HG03342 (cell line): ENCODE measurements at regions not wholly inside any gene's neighbourhood (a gene's known extent, or its start where the extent isn't known, plus 50 kb on each side); places are given as distances from the start of the nearest gene placed in this dataset.

ENCODE experiments used
- ATAC-seq: cut with Tn5 transposase; IDR thresholded peaks from one replicate; pipeline ENCODE4 v1.9.1; 2021; ENCODE audit warnings: mild to moderate bottlenecking, moderate library complexity; ENCODE audit not compliant: unreplicated experiment

- ATAC-seq = no peak
Measured at GRCh38 chr9:13505797-13506196, 226.3 kb upstream of the MPDZ start.

DNA sequence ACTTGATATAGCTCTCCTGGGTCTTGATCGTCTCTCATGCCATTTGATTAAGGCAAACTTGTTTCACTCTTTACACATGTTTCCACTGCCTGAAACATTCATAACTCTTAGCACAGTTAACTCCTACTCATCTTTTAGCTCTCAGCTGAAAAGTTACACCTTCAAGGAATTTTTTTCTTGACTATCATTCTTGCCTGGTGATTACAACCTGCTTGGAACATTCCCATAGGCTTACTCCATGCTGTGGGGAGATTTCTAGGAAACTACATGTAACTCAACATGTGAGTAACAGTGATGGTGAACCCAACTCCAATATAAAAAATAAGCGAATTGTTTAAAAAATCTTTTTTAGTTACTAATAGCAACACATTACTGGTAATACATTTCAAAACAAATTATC is 224.1 kb upstream of the MPDZ start:
- no peak for ATAC-seq

GRCh38 chr9:13502484-13502883 is 223.0 kb upstream of the MPDZ start:
- no peak for ATAC-seq

DNA sequence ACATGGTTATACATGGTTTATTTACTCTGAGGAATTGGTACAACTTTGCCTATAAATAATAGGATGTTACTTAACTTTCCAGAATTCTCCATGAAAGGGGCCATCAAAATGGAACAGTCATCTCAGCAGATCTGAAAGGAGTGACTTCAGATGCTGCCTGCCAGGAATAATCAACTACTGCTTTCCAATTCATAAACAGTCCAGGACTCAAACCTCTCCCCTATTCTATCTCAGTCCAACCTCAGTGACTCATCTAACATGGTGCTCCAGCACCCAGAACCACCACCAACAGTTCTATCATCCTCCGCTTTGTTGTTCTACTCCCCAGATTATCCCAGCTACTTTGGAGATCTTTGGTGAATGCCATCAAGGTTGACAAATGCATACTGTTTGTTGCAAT is 221.5 kb upstream of the MPDZ start:
- ATAC-seq = no peak

- ATAC-seq = no peak
Measured at GRCh38 chr9:13500034-13500433, 220.5 kb upstream of the MPDZ start.

GRCh38 chr9:13493697-13494096 is 214.2 kb upstream of the MPDZ start:
- ATAC-seq = no peak

DNA sequence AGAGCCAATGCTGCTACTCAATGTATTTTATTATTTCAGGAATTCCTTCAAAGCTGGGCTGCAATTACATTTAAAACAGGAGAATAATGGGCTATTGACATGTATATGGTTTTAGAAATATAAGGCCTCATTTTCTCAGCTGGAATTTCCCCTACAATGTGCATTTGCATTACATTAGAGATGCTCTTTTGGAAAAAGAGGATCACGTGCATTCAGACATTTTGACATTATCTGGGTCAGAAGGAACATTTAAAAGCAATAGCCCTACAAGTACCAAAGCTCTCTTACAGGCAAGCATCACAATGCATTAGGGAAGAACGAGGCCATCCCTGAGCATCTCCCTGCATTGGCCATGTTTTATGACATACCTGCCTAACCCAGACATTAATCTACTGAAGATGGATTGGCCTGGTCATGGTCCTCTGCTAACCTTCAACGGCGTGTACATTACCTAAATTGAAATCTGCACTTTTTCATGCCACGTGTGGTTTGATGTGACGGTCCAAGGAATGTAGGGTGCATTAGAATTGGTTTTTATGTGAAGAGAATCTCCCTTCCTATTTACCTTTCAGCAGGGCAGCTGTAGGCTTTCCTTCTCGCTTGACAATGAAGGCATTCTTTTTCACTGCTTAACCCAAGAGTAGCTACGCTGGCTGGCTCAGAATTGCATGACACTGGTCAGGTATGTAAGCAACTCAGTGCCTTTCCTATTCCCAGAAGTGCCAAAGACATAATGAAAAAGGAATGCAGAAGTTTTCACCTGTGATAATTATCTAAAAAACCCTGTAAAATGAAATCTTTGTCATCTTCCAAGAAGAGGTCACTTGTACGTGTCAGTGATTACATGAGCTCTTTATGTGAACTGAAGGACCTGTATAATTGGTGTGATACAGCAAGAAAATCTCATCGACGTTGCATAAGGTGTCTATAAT is 212.3 kb upstream of the MPDZ start:
- no peak for ATAC-seq

DNA sequence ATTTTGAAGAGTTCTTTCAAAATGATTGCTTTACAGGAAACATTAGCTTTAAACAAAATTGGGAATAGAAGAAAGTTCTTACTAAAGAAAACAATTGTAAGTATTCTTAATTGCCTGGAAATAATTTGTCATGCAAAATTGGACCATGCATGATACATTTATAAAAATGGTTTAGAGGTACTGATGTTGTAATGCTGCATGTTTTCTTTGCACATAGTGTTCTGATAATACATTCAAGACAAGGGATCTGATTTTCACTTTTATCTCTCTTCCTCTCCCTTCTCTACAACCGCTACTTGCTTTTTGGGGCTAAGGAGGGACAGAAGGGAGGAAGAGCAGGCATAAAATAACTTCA is 211.6 kb upstream of the MPDZ start:
- ATAC-seq = no peak

- ATAC-seq = no peak
Measured at GRCh38 chr9:13487936-13488335, 208.4 kb upstream of the MPDZ start.

DNA sequence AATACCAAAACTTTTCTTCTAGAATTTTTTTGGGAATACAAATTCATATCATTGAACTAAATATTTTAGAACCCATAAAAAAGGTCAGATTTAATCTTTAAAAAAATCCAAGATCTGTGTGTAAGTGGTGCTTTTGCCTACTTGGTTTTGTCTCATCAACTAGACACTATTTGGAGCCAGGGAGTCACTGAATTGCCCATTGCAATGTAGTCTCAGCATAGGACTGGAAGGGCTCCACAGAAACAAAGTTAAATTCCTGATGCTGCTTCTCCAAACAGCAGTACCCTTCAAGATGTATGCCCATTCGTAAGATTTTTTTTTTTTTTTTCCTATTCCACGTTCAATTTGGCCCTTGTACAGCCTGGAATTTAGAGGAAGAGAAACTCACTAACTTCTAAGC is 208.0 kb upstream of the MPDZ start:
- ATAC-seq = no peak

DNA sequence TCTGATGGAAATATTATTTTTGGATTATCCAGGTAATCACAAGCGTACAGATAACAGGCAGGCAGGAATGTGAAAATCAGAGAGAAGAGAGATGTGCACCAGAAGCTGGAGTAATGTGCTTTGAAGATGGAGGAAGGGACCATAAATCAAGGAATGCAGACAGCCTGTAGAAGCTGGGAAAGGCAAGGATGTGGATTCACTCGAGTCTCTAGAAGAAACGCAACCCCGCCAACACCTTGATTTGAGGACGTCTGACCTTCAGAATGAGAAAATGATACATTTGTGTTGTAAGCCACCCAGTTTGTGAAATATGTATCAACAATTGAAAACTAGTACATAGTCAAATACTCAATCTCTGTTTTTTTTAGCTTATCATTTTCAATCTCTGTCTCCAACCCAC is 207.6 kb upstream of the MPDZ start:
- no peak for ATAC-seq

DNA sequence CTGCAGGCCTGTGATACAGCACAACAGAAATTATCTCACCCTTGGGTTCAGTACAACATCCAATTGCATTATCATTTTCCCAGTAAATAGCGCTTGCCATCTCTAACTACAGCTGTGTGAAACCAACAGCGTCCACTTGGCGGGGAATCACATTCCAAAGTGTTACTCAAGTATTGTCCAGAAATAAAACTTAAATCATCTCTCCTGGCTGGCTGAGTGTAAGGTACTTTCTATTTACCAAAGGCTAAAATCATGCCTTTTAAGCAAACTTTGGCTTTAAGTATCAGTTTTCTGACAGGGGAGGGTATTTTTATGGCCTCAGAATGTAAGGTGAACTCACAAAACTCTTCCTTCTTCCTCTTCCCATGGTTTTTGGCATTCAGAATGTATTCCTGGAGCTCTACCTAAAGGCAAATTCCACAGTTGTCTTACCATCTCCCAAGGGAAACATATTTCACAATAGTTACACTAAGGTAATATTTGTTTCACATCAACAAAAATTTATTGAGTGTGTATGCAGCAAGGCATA is 205.6 kb upstream of the MPDZ start:
- no peak for ATAC-seq

GRCh38 chr9:13484186-13484585 is 204.7 kb upstream of the MPDZ start:
- ATAC-seq = no peak

DNA sequence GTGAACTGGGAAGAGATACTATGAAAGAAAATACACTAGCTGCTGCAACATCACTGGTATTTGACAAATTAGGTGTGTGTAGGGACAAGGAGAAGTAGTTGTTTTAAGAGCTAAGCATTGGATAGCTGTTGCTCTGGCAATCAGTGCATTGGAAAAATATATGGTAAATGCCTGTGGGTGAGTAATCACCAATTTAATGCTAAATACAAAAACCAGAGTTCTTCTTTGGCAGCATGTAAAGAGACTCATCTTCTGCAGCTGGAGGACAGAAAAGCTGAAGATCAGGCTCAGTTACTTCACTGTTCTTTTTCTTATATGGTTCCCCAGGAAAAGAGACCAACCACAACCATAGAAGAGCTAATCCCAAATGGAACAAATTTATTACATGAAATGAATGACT is 201.8 kb upstream of the MPDZ start:
- no peak for ATAC-seq

DNA sequence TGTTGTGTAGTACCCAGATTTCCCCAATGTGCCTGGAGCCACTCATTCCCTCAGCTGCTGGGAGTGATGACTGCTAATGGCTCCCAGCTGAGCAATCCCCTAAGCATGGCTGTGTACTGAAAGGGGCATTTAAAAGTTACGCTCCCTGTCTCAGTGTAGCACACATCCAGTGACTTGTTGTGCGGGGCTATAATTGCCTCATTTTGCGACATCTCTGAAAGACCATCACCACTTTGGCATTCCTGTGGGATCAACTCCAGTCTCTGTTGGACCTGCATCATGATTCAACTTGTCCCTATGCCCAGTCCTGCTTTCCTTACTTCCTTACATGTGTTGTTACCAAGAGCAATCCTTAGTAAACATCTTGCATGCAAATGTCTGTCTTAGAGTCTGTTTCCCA is 201.2 kb upstream of the MPDZ start:
- ATAC-seq = no peak

DNA sequence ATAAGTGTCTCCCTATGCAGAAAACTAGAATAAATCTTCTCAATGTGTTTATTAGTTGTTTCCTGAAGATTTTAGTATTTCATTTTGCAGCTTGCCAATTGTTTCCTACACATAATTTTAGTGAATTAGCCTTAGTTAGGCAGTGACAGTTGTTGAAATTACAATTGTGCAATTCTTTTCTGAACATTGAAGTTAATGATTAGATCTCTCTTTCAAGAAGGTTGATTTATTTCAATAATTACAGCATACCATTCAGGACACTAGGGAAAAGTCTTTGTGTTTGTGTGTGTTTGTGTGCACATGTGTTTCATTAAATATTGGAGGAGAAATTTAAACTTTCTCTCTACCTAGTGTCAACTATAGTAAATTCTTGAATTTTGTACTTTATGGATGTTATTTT is 199.6 kb upstream of the MPDZ start:
- ATAC-seq = no peak

DNA sequence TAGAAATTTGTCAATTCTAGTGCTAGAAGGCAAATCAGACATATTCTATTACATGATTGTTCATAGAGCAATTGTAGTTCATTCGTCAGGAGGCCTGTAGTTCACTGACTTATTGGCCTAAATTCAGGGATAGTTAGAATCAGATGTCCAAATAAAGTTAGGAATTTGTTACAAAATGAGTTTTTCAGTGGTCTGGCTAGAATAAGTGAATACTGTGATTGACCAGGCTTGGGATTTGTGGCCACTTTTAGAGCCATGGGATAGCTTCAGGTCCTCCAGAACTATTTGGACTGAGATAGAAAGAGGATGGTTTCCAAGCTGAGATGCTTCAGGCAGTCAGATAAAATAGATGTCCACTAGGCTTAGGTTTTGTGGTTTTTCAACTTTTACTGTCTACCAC is 199.1 kb upstream of the MPDZ start:
- ATAC-seq = no peak

DNA sequence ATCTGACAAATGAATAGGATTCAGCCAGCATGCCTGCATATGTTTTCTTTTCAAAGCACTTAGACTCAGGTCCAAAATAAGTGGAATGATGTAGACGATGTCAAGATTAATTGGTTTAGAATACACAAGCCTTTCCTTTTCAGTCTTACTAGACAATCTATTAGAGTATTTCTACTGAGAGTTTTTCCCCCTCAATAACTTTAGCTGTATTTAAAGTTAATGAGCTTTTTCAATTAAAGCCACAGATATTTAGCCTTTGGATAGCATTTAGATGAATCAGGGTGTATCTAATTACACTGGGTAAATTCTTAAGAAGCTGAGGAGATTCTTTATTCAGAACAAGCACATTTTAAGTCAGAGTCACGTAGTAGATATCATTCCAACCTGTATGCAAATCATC is 198.7 kb upstream of the MPDZ start:
- no peak for ATAC-seq

- ATAC-seq = no peak
Measured at GRCh38 chr9:13470836-13471235, 191.3 kb upstream of the MPDZ start.

GRCh38 chr9:13467157-13467556 is 187.7 kb upstream of the MPDZ start:
- no peak for ATAC-seq

- ATAC-seq = no peak
Measured at GRCh38 chr9:13461414-13461991, 182.0 kb upstream of the MPDZ start.

GRCh38 chr9:13459071-13459470 is 179.6 kb upstream of the MPDZ start:
- no peak for ATAC-seq
